ENCODE measurements at regions not wholly inside any gene's neighbourhood (a gene's known extent, or its start where the extent isn't known, plus 50 kb on each side); places are given as distances from the start of the nearest gene placed in this dataset.

DNA sequence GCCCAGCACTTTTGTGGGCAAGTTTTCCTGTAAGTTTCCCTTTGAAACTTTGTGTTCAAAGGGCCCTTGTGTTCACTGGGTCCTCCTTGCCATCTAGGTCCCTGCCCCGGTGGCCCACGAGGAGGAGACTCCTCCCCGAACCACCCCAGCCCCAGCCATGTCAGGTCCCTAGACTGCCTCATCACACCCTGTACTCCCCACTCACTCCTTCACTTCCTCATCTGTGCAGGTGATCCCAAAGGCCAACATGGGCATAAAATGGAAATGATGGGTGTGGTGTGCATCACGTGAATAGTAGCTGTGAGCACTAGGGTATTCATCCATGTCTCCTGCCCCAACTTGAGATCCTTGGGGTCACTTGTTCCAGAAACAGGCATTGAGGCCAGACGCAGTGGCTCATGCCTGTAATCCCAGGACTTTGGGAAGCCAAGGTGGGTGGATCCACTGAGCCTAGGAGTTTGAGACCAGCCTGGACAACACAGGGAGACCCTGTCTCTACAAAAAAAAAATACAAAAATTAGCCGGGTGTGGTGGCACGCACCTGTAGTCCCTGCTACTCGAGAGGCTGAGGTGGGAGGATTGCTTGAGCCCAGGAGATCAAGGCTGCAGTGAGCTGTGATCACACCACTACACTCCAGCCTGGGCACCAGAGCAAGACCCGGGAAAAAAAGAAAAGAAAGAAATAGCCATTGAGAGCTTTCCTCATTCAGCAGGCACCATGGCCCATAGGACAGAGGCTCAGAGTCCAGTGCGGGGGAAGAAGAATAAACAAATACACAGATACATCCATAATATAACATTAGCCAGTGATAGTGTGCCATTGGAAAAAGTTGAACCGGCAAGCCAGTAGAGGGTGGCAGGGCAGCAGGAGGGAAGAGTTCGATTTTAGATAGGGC, 74.5 kb downstream of the KATNIP start:
- H3K4me3 ChIP-seq (ENCODE audit: low read depth in 2 of 2, low read length in 1 of 2): no peak overlapping the region
- no peaks in the 10 kb centered on the region for H3K27me3 ChIP-seq (ENCODE audit: insufficient read depth)
- no peaks in the 10 kb centered on the region for H3K9me2 ChIP-seq
- H4K20me1 ChIP-seq (ENCODE audit: insufficient read depth): no peaks in the 10 kb centered on the region; the same call in 1 of the 2 replicates
- TF ChIP-seq MEF2A (IDR thresholded peaks at IDR 0.05; ENCODE audit: borderline replicate concordance, low read depth) (no peak), RFX5 (IDR thresholded peaks at IDR 0.05; ENCODE audit: low read length) (no peak), MXI1 (IDR thresholded peaks at IDR 0.05; ENCODE audit: low read depth, low read length) (no peak), TCF12 (IDR thresholded peaks at IDR 0.05) (no peak), FOXJ3 (CRISPR knock-in tag; IDR thresholded peaks at IDR 0.05) (no peak), CHD2 (IDR thresholded peaks at IDR 0.05; ENCODE audit: low read length, partially characterized antibody) (no peak)
- TF ChIP-seq, protein P1, sequence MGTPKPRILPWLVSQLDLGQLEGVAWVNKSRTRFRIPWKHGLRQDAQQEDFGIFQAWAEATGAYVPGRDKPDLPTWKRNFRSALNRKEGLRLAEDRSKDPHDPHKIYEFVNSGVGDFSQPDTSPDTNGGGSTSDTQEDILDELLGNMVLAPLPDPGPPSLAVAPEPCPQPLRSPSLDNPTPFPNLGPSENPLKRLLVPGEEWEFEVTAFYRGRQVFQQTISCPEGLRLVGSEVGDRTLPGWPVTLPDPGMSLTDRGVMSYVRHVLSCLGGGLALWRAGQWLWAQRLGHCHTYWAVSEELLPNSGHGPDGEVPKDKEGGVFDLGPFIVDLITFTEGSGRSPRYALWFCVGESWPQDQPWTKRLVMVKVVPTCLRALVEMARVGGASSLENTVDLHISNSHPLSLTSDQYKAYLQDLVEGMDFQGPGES (IDR thresholded peaks at IDR 0.05; ENCODE audit: low read depth, low read length): no peak
- TF ChIP-seq, protein P2, sequence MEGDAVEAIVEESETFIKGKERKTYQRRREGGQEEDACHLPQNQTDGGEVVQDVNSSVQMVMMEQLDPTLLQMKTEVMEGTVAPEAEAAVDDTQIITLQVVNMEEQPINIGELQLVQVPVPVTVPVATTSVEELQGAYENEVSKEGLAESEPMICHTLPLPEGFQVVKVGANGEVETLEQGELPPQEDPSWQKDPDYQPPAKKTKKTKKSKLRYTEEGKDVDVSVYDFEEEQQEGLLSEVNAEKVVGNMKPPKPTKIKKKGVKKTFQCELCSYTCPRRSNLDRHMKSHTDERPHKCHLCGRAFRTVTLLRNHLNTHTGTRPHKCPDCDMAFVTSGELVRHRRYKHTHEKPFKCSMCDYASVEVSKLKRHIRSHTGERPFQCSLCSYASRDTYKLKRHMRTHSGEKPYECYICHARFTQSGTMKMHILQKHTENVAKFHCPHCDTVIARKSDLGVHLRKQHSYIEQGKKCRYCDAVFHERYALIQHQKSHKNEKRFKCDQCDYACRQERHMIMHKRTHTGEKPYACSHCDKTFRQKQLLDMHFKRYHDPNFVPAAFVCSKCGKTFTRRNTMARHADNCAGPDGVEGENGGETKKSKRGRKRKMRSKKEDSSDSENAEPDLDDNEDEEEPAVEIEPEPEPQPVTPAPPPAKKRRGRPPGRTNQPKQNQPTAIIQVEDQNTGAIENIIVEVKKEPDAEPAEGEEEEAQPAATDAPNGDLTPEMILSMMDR (IDR thresholded peaks at IDR 0.05): no peak
- TF ChIP-seq, protein P3, sequence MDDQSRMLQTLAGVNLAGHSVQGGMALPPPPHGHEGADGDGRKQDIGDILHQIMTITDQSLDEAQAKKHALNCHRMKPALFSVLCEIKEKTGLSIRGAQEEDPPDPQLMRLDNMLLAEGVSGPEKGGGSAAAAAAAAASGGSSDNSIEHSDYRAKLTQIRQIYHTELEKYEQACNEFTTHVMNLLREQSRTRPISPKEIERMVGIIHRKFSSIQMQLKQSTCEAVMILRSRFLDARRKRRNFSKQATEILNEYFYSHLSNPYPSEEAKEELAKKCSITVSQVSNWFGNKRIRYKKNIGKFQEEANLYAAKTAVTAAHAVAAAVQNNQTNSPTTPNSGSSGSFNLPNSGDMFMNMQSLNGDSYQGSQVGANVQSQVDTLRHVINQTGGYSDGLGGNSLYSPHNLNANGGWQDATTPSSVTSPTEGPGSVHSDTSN (IDR thresholded peaks at IDR 0.05): no peak
- TF ChIP-seq, protein P4, sequence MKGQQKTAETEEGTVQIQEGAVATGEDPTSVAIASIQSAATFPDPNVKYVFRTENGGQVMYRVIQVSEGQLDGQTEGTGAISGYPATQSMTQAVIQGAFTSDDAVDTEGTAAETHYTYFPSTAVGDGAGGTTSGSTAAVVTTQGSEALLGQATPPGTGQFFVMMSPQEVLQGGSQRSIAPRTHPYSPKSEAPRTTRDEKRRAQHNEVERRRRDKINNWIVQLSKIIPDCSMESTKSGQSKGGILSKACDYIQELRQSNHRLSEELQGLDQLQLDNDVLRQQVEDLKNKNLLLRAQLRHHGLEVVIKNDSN (IDR thresholded peaks at IDR 0.05; ENCODE audit: borderline replicate concordance, low read depth): no peak
- TF ChIP-seq, protein P5, sequence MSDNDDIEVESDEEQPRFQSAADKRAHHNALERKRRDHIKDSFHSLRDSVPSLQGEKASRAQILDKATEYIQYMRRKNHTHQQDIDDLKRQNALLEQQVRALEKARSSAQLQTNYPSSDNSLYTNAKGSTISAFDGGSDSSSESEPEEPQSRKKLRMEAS (IDR thresholded peaks at IDR 0.05; ENCODE audit: low read depth): no peak
- TF ChIP-seq, protein P6, sequence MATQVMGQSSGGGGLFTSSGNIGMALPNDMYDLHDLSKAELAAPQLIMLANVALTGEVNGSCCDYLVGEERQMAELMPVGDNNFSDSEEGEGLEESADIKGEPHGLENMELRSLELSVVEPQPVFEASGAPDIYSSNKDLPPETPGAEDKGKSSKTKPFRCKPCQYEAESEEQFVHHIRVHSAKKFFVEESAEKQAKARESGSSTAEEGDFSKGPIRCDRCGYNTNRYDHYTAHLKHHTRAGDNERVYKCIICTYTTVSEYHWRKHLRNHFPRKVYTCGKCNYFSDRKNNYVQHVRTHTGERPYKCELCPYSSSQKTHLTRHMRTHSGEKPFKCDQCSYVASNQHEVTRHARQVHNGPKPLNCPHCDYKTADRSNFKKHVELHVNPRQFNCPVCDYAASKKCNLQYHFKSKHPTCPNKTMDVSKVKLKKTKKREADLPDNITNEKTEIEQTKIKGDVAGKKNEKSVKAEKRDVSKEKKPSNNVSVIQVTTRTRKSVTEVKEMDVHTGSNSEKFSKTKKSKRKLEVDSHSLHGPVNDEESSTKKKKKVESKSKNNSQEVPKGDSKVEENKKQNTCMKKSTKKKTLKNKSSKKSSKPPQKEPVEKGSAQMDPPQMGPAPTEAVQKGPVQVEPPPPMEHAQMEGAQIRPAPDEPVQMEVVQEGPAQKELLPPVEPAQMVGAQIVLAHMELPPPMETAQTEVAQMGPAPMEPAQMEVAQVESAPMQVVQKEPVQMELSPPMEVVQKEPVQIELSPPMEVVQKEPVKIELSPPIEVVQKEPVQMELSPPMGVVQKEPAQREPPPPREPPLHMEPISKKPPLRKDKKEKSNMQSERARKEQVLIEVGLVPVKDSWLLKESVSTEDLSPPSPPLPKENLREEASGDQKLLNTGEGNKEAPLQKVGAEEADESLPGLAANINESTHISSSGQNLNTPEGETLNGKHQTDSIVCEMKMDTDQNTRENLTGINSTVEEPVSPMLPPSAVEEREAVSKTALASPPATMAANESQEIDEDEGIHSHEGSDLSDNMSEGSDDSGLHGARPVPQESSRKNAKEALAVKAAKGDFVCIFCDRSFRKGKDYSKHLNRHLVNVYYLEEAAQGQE (IDR thresholded peaks at IDR 0.05; ENCODE audit: low read depth, low read length): no peak
- TF ChIP-seq, protein P7, sequence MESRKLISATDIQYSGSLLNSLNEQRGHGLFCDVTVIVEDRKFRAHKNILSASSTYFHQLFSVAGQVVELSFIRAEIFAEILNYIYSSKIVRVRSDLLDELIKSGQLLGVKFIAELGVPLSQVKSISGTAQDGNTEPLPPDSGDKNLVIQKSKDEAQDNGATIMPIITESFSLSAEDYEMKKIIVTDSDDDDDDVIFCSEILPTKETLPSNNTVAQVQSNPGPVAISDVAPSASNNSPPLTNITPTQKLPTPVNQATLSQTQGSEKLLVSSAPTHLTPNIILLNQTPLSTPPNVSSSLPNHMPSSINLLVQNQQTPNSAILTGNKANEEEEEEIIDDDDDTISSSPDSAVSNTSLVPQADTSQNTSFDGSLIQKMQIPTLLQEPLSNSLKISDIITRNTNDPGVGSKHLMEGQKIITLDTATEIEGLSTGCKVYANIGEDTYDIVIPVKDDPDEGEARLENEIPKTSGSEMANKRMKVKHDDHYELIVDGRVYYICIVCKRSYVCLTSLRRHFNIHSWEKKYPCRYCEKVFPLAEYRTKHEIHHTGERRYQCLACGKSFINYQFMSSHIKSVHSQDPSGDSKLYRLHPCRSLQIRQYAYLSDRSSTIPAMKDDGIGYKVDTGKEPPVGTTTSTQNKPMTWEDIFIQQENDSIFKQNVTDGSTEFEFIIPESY (IDR thresholded peaks at IDR 0.05; ENCODE audit: borderline replicate concordance, low read depth): no peak
- no peaks in the 10 kb centered on the region for H3F3A ChIP-seq (replicated peaks; ENCODE audit: insufficient read depth)
- no peaks in the 10 kb centered on the region for H3K9me3 ChIP-seq
- H2AFZ ChIP-seq (ENCODE audit: low read depth): no peak overlapping the region
- ChIA-PET POLR2A (no interaction called here), CTCF (interaction anchor here (0.7 to 2.2 kb wide), 4 partner anchors 16 to 579 kb away, joined by 3 to 9 read pairs (median 4); no protein-coding TSS in a partner anchor)
- H3K4me1 ChIP-seq (ENCODE audit: control insufficient read depth in 1 of 2, insufficient read depth in 2 of 2, low read depth in 1 of 2, low read length in 1 of 2): peaks cover 4 to 27% of the 10 kb centered on the region in 2 experiments; a peak in 2 of 4 replicates
- DNase-seq: no peak
- no peak overlapping the region for H3K9ac ChIP-seq
- H3K36me3 ChIP-seq (replicated peaks in 1 of 2; ENCODE audit: control insufficient read depth in 1 of 2, insufficient read depth in 2 of 2, low read length in 1 of 2): no peaks in the 10 kb centered on the region
- no peak overlapping the region for H3K4me2 ChIP-seq
- H3K79me2 ChIP-seq (ENCODE audit: insufficient read depth): no peaks in the 10 kb centered on the region
- WGBS (ENCODE audit: low lambda C conversion rate): 95% methylated on average over 12 of the region's 12 CpGs
- H3K27ac ChIP-seq (ENCODE audit: low read depth in 2 of 2, low read length in 1 of 2): no peak overlapping the region; a peak in 1 of 4 replicates

Data from SK-N-SH (cell line).